Left lung (tissue), 4 donors: ENCODE measurements at regions not wholly inside any gene's neighbourhood (a gene's known extent, or its start where the extent isn't known, plus 50 kb on each side); places are given as distances from the start of the nearest gene placed in this dataset.

Source experiments
- ATAC-seq: fragments of 200-7000 bp; cut with Tn5 transposase; one replicate; pipeline ENCODE4 v1.9.1; 2020; ENCODE audit warnings: moderate library complexity
- DNase-seq, 4 donors: peaks; one replicate each; pipeline ENCODE4 v3.0.0-alpha.2; 2013 to 2020
- H3K27ac ChIP-seq, 2 donors: fragments of 200-600 bp; sonication (generic) in 1 of 2; one replicate each; pipeline versions ENCODE4 v1.5.0 to v1.8.0; 2020 to 2021
- H3K27me3 ChIP-seq, 2 donors: fragments of 200-600 bp; sonication (generic) in 1 of 2; one replicate each; pipeline versions ENCODE4 v1.5.0 to v1.8.0; 2020 to 2021
- H3K36me3 ChIP-seq, 2 donors: fragments of 200-600 bp; sonication (generic) in 1 of 2; one replicate each; pipeline versions ENCODE4 v1.5.0 to v1.8.0; 2020 to 2021
- H3K4me1 ChIP-seq, 2 donors: fragments of 200-600 bp; one replicate each; pipeline ENCODE4 v1.8.0; 2021
- H3K4me3 ChIP-seq, 2 donors: fragments of 200-600 bp; sonication (generic) in 1 of 2; one replicate each; pipeline versions ENCODE4 v1.5.0 to v1.8.0; 2020 to 2021; ENCODE audit warnings: mild to moderate bottlenecking in 1 of 2
- H3K9me3 ChIP-seq, 2 donors: fragments of 200-600 bp; sonication (generic) in 1 of 2; one replicate each; pipeline versions ENCODE4 v1.5.0 to v1.8.0; 2020 to 2021
- CTCF ChIP-seq, 2 donors: fragments of 200-600 bp; sonication (generic) in 1 of 2; IDR thresholded peaks; one replicate each; pipeline versions ENCODE4 v1.5.0 to v1.8.0; 2021; ENCODE audit warnings: antibody characterized with exemption in 2 of 2
- intact Hi-C, 2 donors: fragments of 100-400 bp; cut with DNase I; formaldehyde crosslinking; loops; one replicate each; pipeline versions ENCODE4 v1.11.2 to v1.14.2; 2022
- donor health status: DM: no; HTN: yes; CAD: no.
- donor health status: DM: no; HTN: no; CAD: no.

DNA sequence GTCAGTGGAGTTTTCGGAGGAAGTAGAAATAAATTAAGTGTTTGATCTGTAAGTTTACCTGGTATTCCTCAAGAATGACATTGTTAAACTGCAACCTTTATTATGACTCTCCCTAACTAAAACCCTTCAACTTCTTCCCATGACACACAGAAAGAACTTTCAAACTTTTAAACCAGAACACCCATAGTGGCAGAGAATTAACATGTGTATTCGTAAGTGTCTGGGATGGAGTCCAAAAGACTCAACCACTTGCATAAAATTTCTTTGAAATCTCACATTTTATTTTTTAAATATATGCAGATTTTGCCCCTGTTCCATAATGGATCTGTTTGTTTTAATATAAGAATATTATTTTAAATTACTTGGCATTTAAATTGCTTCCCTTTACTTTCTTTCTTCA lies 54.6 kb upstream of the PLXNA4 start:
- intact Hi-C loops = no loop called here

More for the DNA sequence above, 54.6 kb upstream of the PLXNA4 start:
- no peak overlapping the region for H3K27ac ChIP-seq
- ATAC-seq = no peak
- no peaks in the 10 kb centered on the region for H3K27me3 ChIP-seq
- H3K9me3 ChIP-seq = no peaks in the 10 kb centered on the region
- DNase-seq = no peak
- H3K36me3 ChIP-seq = no peaks in the 10 kb centered on the region
- no peak for TF ChIP-seq CTCF (IDR thresholded peaks at IDR 0.05)
- no peak overlapping the region for H3K4me3 ChIP-seq
- H3K4me1 ChIP-seq = no peaks in the 10 kb centered on the region
